Right kidney (tissue), 1 donor: ENCODE measurements at regions not wholly inside any gene's neighbourhood (a gene's known extent, or its start where the extent isn't known, plus 50 kb on each side); places are given as distances from the start of the nearest gene placed in this dataset.
A peak's percentile ranks its signal among the peaks of the same experiment; 100 is the strongest.
"Not testable (repeated sequence)": the region's sequence is repeated elsewhere in the genome, so short reads cannot be mapped to it uniquely, and the experiment has no call there.

Experiments used
- DNase-seq: peaks from one replicate; pipeline ENCODE4 v3.0.0-alpha.2; 2016

DNA sequence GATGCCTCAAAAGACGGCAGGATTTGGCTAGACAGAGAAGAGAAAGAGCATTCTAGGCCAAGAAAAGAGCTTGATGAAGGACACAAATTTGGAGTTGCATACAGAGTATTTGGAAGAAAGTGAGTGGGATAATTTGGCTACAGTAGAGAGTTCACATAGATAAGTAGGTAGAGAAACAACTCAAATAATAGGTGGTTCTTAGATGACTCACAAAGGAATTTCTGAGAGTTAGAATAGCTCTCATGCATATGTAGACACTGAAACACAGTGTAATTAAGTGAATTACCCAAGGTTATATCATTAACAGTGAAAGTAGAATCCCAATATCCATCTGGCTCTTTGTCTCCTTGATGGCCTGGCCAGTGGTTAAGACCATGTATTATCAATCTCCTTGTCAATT, 228.6 kb upstream of the DDI1 start:
- no peak for DNase-seq

DNA sequence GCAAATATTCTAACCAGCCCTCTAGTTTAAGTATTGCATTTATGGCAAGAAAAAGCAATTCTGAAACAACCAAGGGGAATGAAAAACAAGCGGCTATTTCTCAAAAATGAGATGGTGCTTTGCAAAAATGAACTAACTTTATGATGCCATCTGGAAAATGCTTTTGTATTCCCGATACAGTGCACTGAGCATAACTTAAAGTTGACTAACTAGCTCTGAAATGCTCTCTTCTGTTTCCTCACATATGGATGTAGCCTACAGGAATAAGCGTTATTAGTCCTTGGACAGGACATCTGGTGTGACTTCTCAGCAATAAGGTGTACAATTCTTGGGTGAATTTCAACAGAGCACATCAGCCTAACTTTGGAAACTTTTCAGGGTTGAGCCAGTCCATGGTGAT, 228.2 kb upstream of the DDI1 start:
- no peak for DNase-seq

DNA sequence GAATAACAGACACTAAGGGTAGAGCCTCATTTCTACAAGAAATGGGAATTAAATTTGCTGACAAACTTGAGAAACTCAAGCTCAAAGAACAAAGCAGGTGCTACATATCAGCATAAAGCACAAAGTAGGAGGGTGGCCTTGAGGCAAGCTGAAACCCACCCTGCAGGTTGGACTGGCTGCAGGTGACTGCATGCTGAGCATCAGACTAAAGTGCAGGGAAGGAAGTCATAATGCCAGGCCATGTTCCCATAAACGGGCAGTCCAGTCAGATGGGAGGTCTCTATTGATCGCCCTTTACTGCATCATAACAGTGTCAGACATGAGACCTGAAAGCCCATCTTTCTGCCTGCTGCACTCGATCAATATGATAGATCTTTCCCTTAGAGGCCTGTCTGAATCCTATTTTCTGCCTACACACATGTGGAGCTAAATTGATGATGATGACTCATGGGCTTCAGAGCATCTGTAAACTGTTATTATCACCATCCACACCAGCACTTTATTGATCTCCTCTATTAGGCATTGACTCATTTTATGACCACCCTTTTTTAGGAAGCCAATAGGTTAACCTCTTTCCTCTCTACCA, 224.5 kb upstream of the DDI1 start:
- DNase-seq: no peak

DNA sequence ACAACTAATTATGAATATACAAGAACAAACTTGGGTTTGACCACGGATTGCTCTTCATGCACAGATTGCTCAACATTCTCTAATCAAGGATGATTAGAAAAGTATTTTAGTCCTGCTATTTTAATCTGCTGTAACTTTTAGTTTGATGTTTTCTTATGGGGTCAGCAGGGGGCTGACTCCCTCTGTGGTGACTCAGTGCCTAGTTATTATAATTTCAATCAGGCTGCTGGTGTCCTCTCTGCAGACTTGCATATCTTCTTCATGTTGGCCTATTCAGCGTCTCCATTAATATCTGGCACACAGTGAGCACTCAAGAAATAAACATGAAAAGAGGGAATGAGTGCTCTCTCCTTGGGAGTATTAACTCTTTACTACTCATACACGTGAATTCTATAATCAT, 223.8 kb upstream of the DDI1 start:
- DNase-seq: no peak

DNA sequence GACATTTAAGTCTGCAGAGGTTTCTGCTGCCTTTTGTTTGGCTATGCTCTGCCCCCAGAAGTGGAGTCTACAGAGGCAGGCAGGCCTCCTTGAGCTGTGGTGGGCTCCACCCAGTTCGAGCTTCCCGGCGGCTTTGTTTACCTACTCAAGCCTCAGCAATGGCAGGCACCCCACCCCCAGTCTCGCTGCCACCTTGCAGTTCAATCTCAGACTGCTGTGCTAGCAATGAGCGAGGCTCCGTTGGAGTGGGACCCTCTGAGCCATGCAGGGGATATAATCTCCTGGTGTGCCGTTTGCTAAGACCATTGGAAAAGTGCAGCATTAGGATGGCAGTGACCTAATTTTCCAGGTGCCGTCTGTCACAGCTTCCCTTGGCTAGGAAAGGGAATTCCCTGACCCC, 216.1 kb upstream of the DDI1 start:
- not testable (repeated sequence) for DNase-seq

DNA sequence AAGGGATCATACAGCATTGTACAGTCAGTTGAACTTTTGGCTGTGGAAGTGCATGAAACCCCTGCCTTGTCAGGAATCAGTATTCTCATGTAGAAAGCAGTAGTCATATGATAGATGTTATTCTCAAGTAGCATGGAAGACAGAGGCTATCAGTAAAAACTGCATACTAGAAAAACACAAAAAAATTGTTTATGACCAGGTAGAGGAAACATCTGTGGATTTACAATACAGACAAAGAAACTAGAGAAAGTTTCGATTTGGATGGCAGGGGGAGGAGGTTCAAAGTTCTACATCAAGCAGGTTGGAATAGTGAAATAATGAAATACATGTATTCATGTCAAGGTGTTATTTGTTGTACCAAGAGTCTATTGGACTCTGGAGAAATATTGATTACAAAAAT, 212.3 kb upstream of the DDI1 start:
- DNase-seq: no peak

DNA sequence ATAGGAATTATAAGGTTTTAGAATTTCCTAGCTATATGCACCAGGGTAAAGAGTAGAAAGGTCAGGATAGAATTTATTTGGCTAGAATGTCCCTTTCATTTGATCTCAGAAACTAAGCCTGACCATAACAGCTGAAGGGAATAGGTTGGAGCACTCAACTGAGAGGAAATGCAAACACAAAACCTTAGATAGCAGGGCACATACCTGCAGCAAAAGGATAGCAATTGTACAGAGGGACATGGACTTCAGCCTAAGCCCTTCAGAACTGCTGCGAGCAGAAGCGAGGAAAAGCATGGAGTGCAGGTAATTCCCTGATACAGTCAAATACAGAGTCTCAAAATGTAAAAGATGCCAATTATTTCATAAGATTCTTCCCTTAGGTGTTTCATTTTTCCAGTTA, 211.0 kb upstream of the DDI1 start:
- no peak for DNase-seq

DNA sequence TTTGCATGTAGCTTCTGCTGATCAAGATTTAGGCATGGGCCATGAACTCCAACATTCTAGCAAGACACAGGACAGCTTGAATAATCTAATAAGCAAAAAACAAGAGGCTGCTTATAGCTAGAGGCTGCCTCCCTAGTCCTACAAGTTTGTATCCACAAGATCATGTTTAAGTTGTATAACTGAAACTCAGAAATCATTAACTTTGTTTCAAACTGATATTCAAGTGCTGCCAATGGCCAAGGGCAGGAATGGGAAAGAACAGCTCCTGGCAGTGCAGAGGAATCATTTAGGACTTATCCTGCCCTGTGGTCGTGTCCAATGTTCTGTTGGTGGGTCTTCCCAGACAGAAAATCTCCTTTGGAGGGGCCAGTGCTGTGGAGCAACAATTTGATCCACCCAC, 209.6 kb upstream of the DDI1 start:
- DNase-seq: no peak

DNA sequence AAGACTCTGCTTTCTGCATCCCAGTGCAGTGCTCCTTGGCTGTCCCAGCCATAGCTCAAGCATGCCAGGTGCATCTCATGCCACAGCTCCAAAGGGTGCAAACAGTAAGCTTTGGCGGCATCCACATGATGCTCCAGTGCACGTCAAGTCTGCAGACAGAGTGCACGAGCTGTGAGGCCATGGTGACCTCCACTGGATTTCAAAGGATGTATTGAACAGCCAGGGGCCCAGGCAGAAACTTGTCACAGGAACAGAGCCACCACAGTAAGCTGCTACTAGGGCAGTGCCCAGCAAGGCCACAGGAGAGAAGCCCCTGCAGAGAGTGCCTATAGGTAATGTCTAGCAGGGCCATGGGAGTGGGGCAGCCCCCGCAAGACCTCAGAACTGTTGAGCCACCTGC, 206.8 kb upstream of the DDI1 start:
- DNase-seq: no peak

DNA sequence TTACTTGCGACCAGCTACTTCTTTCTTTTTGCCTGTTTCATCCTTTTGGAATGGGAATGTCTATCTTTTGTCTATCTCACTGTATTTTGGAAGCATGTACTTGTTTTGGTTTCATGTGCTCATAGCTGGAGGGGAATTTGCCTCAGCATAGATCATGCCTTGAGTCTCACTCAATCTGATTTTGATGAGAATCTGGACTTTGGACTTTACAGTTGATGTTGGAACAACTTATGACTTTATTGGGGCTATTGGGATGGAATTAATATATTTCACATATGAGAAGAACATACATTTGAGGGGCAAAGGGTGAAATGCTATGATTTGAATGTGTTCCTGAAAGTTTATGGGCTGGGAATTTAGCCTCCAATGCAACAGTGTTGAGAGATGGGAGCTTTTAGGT, 206.2 kb upstream of the DDI1 start:
- no peak for DNase-seq

DNA sequence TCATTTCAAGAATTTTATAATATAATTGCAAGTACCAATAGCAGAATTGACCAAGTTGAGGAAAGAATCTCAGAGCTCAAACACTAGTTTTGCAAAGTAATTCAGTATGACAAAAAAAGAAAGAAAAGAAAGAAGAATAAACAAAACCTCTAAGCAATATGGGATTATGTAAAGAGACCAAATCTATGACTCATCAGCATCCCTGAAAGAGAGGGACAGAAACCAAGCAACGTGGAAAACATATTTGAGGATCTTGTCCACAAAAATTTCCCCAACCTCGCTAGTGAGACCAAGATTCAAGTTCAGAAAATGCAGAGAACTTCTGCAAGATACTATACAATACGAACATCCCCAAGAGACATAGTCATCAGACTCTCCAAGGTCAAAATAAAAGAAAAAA, 203.7 kb upstream of the DDI1 start:
- DNase-seq: no peak

DNA sequence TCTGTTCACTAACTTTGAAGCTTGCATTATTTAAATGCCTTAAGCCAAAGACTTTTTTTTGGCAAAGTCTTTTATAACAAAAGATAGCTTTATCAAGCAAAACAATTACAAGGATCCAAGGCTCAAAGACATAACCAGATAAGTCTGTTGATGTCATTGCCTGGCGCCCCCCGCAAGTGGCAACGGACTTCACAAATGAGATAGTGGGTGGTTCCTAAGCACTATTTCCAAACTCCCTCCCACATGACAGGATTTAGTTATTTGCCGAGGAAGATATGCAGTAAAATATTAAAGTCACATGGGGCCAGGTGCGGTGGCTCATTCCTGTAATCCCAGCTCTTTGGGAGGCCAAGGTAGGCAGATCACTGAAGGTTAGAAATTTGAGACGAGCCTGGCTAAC, 194.2 kb upstream of the DDI1 start:
- no peak for DNase-seq

DNA sequence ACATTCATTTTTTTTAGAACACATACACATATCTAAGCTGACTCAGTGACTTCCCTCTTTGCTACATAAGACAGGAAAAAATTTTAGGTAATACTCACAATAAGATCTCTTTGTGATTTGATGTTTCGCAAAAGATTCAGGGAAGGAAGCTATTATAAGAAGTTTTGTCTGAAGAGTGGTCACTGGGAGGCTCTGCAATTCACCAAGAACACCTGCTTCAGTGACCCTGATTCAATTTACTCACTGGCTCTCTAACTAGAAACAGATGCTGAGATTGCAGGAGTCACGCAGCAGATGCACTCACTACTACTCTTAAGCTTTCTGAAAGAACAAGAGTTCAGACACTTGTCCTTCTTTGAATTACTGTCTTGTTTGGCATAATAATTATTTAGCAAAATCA, 193.6 kb upstream of the DDI1 start:
- no peak for DNase-seq

DNA sequence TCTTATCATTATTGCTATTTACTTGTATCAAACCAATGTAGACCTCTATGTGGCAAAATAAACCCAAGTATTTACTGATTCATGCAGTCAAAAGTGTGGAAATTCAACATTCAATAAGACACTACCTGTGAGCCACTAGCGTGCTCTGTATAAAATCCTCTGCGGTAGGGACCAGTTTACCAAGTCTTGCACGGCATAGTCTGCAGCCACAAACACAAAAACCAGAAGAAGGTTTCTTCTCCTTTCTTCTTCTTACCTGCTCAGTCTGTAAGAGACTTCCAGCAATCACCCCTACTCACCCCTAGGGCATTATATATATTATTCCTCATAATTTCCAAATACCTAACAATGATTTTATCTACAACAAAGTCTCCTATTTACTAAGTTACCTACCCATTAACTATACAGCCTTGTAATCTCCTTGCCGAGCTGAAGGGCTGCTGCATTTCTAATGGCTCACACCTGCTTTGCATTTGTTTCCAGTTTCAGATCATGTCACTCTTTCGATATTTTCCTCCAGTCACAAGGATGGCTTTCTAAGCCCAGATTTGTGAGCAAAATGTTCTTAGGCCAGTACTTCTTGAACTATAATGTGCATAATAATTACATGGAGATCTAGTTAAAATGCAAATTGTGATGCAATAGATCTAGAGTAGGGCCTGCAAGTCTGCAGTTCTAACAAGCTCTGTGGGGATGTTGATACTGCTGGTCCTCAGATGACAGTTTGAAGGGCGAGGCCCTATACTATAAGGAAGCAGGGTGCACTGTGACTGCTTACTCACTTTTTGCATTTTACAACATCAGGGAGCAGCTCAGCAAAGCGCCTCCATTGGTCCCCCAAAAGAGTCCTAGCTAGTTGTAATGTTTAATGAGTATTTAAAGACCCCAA, 191.9 kb upstream of the DDI1 start:
- DNase-seq: no peak

DNA sequence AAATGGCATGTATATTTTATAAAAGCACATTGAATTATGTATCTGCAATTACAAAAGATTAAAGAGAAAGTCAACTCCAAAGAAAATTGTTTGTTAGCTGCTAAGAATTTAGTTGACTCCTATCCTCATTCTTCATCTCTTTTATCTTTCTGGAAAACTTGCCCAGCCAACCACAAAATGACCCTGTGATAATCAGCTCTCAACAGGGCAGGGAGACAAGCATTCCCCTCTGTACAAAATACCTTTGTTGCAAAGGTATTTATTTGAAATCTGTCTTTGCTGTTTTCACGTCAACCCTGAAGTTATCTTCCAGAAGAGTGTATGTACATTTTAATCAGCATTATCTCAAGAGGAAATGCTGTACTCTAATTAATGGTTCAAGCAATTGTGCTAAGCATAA, 191.1 kb upstream of the DDI1 start:
- DNase-seq: no peak

DNA sequence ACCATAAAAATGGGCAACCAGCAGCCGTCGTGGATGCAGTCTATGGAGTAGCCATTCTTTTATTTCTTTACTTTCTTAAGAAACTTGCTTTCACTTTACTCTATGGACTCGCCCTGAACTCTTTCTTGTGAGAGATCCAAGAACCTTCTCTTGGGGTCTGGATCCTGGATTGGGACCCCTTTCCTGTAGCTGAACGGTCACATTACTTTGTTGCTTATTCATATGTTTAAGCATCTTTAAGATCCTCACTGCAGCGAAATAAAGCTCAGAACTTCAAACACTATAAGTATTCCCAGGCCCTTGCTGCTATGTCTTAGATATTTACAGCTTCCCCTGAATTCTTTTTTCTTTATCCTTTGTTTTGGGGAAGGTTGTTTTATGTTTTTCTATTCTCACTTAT, 187.8 kb upstream of the DDI1 start:
- DNase-seq: no peak

DNA sequence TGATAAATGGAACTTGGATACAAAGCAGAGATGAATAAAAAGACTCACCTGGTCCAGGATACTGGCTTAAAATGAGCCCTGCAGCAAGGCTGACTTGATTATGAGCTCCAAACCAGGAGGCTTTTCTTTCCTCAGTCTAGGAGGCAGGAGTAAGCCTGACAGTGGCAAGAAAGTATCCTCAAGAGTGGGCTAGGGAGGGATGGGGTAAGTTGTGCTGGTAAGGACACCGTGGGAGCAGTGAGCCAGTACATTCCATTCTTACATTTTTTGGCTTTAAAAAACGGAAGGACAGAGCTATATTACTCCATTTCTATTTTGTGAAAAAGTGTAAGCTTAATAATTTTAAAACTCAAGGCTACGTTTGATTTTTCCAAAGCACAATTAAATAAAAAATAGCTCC, 187.1 kb upstream of the DDI1 start:
- no peak for DNase-seq

DNA sequence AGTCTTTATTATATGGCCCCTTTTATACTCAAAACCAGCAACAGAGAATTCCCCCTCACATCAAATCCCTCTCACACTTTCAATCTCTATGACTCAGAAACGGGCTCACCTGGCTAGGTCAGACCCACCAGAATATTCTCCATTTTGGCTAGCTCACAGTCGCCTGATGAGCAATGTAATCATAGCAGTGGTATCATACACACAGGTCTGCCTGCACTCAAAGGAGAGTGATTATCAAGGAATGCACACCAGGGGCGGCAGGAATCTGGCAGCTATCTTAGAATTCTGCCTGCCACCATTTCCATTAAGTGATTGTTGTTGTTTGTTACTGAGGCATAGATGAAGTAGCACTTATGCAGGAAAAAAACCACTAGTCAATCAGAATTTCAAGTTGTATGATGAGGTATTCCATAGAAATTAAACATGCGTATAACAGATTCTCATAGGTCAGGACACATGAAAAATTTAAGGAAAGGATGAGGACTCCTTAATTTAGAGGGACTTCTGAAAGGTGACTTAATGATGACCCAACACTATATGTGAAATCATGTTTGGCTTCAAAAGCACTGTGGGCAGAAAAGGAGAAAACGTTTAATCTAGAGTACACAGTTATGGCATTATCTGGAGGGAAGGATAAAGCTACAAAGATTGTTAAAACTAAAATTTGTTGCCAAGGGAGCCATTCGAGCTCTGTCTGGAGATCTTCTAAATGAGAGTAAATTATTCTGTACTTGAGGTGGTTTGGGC, 185.8 kb upstream of the DDI1 start:
- DNase-seq: no peak

DNA sequence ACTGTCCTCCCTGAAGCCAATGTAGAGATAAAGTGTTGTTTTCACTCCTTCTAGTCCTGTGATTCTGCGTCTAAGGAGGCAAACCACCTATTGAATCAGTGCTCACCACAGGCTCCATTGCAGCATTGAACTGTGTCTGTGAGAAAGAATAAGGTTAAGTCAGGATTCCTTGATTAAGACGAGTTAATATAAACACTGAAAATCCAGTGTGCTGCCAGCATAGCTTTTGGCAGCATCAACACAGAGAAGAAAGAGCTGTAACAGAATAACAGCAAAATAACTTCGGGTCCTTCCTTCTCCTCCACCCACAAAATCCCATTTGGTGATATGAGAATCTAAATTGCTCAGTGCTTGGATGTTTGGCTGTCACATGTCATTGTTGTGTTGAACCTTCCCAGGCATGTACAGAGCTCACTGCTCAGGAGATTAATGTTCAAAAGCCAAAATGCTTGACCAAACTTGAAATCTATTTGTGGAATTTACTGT, 185.2 kb upstream of the DDI1 start:
- peak; percentile 9 for DNase-seq
